ENCODE measurements at regions not wholly inside any gene's neighbourhood (a gene's known extent, or its start where the extent isn't known, plus 50 kb on each side); places are given as distances from the start of the nearest gene placed in this dataset.
A peak's percentile ranks its signal among the peaks of the same experiment; 100 is the strongest.
"Not testable (repeated sequence)": the region's sequence is repeated elsewhere in the genome, so short reads cannot be mapped to it uniquely, and the experiment has no call there.

DNA sequence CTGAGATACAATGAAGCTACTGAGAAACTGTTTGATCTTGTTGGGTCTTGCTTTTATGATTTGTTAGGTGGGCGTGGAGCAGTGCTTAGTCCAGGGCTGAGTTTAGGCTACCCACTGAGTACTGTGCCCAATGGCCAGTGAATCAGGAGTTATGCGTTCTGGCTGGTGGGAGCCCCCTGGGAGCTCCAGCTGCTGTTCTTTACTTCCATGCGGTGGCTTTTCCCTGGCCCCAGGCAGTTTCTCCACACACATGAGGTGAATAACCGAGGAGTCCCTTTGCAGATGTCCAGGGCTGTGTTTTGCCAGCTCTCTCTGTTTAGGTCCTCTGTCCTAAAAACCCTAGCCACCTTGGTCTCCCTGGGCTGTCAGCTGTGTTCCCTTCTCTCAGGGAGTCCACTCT is 106.5 kb downstream of the KLF13 start:
- no peak for DNase-seq (ENCODE audit: low read depth in 2 of 2)

DNA sequence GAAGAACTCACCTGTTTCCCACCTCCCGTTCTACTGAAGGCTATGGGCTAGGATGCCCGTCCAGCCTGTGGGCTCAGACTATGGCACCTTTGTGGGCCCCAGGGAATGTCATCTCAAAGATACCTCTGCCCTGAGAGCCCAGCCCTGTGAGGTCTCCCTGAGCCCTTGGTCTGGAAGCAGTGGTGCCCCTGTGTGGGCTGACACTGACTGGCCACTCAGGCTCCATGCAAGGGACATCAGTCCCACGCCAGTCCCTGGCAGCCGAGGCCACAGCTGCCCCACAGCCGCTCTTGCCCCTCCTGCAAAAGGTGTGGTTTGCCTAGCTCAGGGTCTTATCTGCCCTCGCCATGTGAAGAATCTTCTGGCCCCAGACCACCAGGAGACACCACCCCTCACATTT is 106.9 kb downstream of the KLF13 start:
- DNase-seq (ENCODE audit: low read depth in 2 of 2): no peak

DNA sequence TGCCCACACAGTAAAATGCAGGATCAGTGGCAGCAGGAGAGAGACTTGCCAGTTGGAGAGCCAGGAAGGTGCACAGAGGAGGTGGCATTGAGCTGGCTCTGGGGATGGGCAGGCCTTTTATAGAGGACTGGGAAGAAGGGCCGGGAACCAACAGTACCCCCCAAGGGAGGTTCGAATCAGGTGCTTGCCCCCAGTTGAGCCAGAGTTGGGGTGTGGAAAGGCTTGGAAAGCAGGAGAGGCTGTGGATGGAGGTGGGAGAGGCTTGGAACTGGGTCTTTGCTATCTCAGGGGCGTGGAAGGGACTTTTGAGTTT is 107.6 kb downstream of the KLF13 start:
- DNase-seq (ENCODE audit: low read depth in 2 of 2): no peak

DNA sequence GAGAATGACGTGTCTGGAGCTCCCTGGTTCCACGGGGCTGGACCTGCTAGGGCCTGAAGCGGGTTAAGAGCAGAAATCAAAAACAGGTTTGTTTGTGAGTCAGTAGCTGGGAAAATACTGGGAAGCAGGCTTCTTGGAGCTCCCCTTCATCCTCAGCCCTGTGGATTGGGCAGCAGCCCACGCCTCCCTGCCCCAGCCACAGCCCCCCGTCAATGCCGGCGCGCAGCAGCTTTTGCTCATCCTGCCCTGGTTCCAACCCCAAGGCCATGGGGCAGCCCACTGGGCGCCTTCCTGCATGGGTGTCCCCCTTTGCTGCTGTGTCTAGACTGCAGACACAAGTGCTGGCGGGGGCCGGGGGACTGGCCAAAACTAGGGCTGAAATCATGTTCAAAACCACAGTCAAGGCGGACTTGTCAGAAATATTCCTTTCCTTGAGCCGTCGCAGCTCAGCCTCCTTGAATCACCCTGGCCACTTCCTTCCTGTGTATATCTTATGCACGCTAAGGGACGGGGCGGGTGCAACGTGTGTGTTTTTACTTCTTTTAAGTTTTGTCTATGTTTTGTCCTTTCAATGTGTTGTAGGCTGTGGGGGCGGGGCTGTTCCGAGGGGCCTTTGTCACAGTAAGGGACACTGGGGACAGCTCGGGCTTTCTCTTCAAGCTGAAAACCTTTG is 108.1 kb downstream of the KLF13 start:
- peak; percentile 65 to 68 for DNase-seq (ENCODE audit: low read depth in 2 of 2)

DNA sequence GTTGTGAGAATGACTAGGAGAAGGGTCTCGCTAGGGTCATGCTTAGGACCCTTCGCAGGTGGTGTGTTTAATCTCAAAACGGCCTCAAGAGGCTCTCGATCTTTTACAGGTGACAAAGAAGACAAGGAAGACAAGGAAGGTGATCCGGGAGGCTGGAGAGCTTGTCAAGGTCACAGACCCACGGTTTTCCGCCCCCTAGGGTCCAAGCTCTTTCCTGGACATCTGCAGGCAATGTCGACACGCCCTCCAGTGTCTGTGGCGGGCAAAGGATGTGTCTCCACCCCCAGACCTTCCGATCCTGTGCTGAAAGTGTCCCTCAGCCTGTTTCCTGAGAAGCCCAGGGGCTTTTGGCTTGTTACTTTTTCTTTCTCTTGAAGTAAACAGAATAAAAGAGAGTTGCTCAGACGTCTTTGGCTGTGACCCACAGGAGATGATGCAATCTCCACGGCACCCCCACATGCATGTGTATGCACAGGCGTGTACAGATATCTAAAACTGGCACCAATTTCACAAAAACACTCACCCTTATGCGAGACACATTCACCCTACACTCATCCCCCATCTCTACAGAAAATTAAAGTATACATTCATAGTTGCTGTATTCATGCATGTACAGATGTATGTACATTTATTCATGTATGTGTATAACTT is 108.8 kb downstream of the KLF13 start:
- peak; percentile 60 to 69 for DNase-seq (ENCODE audit: low read depth in 2 of 2)

GRCh38 chr15:31435912-31436628 is 109.4 kb downstream of the KLF13 start:
- peak in 1 of 2 donors; percentile 37 for DNase-seq (ENCODE audit: low read depth in 2 of 2)

DNA sequence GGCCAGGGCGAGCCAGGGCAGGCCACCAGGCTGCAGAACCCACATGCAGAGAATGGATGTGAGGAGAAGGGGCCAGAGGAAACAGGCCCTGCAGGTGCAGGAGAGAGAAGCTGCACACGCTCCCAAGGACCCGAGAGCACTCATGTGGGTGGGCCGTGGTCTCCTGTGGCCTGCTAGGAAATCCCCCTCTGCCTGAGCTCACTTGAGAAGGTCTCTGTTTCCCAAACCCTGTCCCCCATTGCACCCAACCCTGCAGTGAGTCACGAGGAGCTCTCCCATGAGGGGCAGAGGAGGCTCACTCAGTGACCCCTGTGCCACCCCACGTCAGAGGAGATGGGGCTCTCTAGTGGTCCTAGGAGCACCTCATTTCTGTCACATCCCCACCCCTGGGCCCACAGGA is 111.1 kb downstream of the KLF13 start:
- peak in 1 of 2 donors; percentile 40 for DNase-seq (ENCODE audit: low read depth in 2 of 2)

- DNase-seq (ENCODE audit: low read depth in 2 of 2): no peak
These were observed 112.1 kb downstream of the KLF13 start for GRCh38 chr15:31438601-31439265.

DNA sequence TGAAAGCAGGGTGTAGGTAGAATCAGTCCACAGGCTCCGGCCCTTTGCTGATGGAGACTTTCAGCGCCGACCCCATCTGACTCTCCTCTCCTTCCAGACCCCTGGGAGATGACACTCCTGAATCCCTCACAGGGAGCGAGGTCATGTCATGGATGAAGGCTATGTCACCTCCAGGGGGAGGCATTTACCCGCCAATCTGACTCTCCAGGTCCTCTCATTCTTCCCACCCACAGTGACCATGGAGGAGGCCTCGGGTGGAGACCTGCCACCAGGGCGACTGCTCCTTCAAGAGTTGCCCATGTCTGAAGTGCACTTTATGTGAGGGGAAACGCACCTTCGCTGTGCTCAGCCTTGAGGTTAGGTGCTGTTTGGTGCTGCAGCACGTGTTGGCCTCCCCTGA is 112.7 kb downstream of the KLF13 start:
- no peak for DNase-seq (ENCODE audit: low read depth in 2 of 2)

DNA sequence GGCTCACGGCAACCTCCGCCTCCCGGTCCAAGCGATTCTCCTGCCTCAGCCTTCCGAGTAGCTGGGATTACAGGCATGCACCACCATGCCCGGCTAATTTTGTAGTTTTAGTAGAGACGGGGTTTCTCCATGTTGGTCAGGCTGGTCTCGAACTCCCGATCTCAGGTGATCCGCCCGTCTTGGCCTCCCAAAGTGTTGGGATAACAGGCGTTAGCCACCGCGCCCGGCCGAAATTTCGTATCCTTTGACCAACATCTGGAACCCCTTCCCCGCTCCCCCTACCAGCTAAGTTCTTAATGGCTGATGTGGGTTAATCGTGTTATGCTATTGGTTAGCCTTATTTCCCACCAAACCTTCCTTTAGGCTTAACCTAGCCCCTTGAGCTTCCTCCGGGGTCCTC is 113.6 kb downstream of the KLF13 start:
- DNase-seq (ENCODE audit: low read depth in 2 of 2): not testable (repeated sequence)

GRCh38 chr15:31440754-31441311 is 114.2 kb downstream of the KLF13 start:
- DNase-seq (ENCODE audit: low read depth in 2 of 2): peak in 1 of 2 donors; percentile 40

DNA sequence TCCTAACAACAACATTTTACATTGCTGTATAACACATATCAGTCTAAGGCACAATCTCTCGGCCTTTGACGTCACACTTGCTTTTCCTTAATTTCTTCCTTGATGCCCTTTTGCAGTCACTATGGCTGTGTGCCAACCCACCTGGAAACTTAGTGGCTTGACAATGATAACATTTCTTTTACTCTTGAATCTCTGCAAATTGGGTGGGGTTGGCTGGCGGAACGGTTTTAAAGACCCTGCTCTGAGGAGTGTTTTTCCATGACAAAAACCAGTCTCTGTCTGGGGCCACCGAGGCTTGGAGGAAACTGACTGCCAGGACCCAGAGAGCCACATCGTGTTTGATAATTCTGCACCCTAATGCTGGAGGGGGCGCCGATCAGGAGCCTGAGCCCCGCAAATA is 115.6 kb downstream of the KLF13 start:
- DNase-seq (ENCODE audit: low read depth in 2 of 2): no peak

- DNase-seq (ENCODE audit: low read depth in 2 of 2): no peak
These were observed 116.1 kb downstream of the KLF13 start for GRCh38 chr15:31442699-31443111.

DNA sequence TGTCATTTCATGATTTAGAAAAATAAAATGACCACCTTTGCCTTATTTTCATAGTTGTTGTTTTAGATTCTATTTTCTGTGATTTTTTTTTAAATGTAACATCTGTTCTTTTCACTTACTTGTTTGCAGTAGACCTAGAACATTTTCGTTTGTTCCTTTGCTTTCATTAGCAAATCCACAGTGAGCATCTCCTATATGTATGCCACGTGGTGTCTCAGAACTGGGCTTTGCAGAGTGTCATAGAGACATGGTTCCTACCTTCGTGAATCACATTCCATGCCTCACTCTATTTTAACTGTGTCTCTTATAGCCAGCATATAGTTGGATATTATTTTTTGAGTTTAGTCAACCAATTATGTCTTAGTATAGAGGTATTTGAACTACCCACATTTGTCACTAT is 118.2 kb downstream of the KLF13 start:
- DNase-seq (ENCODE audit: low read depth in 2 of 2): no peak

- DNase-seq (ENCODE audit: low read depth in 2 of 2): no peak
These were observed 119.9 kb downstream of the KLF13 start for GRCh38 chr15:31446546-31446945.

- DNase-seq (ENCODE audit: low read depth in 2 of 2): no peak
These were observed 121.4 kb downstream of the KLF13 start for GRCh38 chr15:31447931-31448634.

GRCh38 chr15:31448635-31448979 is 122.0 kb downstream of the KLF13 start:
- no peak for DNase-seq (ENCODE audit: low read depth in 2 of 2)

- DNase-seq (ENCODE audit: low read depth in 2 of 2): no peak
These were observed 126.2 kb downstream of the KLF13 start for GRCh38 chr15:31452595-31453557.

- DNase-seq (ENCODE audit: low read depth in 2 of 2): no peak
These were observed 127.1 kb downstream of the KLF13 start for GRCh38 chr15:31453558-31454318.

DNA sequence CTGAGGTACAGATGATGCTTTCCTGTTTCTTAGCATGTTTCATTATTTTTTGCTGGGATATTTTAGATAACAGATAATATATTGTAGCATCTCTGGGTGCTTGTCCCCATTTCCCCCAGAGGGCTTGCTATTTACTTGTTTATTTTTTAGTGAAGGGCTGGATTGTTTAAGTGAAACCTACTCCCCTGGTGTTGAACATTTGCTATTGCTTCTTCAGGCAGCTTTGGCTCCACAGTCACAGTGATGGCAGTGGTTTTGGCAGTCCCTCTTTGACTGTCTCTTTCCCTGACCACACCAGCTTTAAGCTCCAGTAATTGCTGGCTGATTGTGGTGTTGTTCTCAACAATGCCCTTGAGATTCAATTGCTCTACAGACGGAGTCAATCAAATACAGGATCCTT is 128.9 kb downstream of the KLF13 start:
- DNase-seq (ENCODE audit: low read depth in 2 of 2): no peak
